Thyroid gland (tissue), 4 donors: ENCODE measurements at regions not wholly inside any gene's neighbourhood (a gene's known extent, or its start where the extent isn't known, plus 50 kb on each side); places are given as distances from the start of the nearest gene placed in this dataset.

Experiments
- DNase-seq, 2 donors: peaks; one replicate each; pipeline ENCODE4 v3.0.0-alpha.2; 2019
- H3K27ac ChIP-seq, 3 donors: fragments of 200-600 bp; sonication (generic); 1 replicate in 2 of 3; 2 replicates in 1 of 3; pipeline ENCODE4 v1.5.1; 2016 to 2019; ENCODE audit warnings: mild to moderate bottlenecking in 1 of 3, moderate library complexity in 1 of 3
- H3K27me3 ChIP-seq: fragments of 200-600 bp; sonication (generic); one replicate; pipeline ENCODE4 v1.5.1; 2019
- H3K36me3 ChIP-seq, 2 donors: fragments of 200-600 bp; sonication (generic); one replicate each; pipeline ENCODE4 v1.5.1; 2016 to 2019
- H3K4me1 ChIP-seq, 2 donors: fragments of 200-600 bp; sonication (generic); one replicate each; pipeline ENCODE4 v1.5.1; 2017 to 2019
- H3K4me3 ChIP-seq, 3 donors: fragments of 200-600 bp; sonication (generic); replicated peaks in 1 of 3; 1 replicate in 2 of 3; 2 replicates in 1 of 3; pipeline ENCODE4 v1.5.1; 2016; ENCODE audit warnings: mild to moderate bottlenecking in 1 of 3
- H3K9me3 ChIP-seq: fragments of 200-600 bp; sonication (generic); one replicate; pipeline ENCODE4 v1.5.1; 2017
- CTCF ChIP-seq, 6 experiments: fragments of 200-600 bp in 3 of 6; fragments of 450-650 bp in 3 of 6; sonication (generic) in 3 of 6; IDR thresholded peaks; one replicate each; pipeline ENCODE4 v1.5.1; 2016 to 2019; ENCODE audit warnings: antibody characterized with exemption in 6 of 6, mild to moderate bottlenecking in 2 of 6, inconsistent platforms in 1 of 6, moderate library complexity in 1 of 6
- POLR2A ChIP-seq, 2 donors: fragments of 450-650 bp; IDR thresholded peaks; one replicate each; pipeline ENCODE4 v1.6.1; 2017; ENCODE audit warnings: antibody characterized with exemption in 2 of 2, mild to moderate bottlenecking in 2 of 2, moderate library complexity in 1 of 2
- WGBS, 2 donors: methylation state at CpG; one replicate each; pipeline ENCODE4 v1.1.5; 2017; 5-methylcytosine and 5-hydroxymethylcytosine counted together
- intact Hi-C: fragments of 100-400 bp; cut with DNase I; formaldehyde crosslinking; loops from one replicate; pipeline ENCODE4 v1.15.1; 2023

DNA sequence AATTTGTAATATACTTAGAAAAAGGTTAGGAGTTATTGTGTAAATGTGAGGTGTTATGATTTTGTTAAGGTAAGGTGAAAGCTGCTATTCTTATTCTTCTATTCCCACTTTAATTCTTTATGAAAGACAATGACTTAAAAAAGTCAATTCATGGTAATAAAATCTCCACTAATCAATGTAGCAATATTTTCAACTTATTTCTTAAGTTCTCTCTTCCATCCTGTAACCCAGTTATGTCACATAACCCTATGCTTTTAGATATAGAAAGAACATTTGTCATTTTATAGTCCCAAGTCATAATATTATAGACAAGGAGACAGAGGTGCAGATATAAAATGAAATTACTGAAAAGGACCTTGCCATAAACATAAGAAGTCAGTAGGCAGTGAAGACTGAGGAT lies 157.9 kb upstream of the SLC7A11 start:
- Histone ChIP-seq H3K27me3 (no peaks in the 10 kb centered on the region), H3K4me1 (peaks cover 2 to 5% of the 10 kb centered on the region in 2 donors), H3K27ac (no peak overlapping the region), H3K36me3 (no peaks in the 10 kb centered on the region), H3K4me3 (no peak overlapping the region), H3K9me3 (no peaks in the 10 kb centered on the region)
- TF ChIP-seq CTCF (IDR thresholded peaks at IDR 0.05) (no peak), POLR2A (IDR thresholded peaks at IDR 0.05) (no peak)
- intact Hi-C loops: no loop called here
- DNase-seq: no peak

DNA sequence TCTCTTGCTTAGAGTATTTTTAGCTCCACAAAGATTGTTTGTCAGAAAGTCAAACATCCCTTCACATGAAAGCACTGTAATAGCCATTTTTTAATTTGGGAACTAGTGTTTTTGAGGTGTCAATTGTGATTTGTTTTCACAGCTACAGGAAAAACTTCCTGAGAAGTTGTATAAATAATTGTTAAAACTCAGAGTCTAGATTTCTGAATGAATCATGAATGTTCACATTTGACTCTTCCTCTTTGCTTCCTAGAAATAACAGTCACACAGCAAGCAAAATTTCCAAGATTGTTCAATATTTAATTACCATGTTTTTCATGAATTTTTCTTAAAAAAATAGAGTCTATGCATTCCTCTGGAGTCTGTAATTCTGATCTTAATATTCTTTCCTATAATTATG lies 156.9 kb upstream of the SLC7A11 start:
- Histone ChIP-seq H3K36me3 (no peaks in the 10 kb centered on the region), H3K9me3 (no peaks in the 10 kb centered on the region), H3K27me3 (no peaks in the 10 kb centered on the region), H3K27ac (no peak overlapping the region), H3K4me1 (peaks cover 5 to 7% of the 10 kb centered on the region in 2 donors), H3K4me3 (no peak overlapping the region)
- intact Hi-C loops: no loop called here
- DNase-seq: no peak
- TF ChIP-seq CTCF (IDR thresholded peaks at IDR 0.05) (no peak), POLR2A (IDR thresholded peaks at IDR 0.05) (no peak)

- TF ChIP-seq CTCF (IDR thresholded peaks at IDR 0.05) (no peak), POLR2A (IDR thresholded peaks at IDR 0.05) (no peak)
- no peaks in the 10 kb centered on the region for H3K27me3 ChIP-seq
- H3K36me3 ChIP-seq: no peaks in the 10 kb centered on the region
Measured at GRCh38 chr4:138398322-138398721, 156.2 kb upstream of the SLC7A11 start.

DNA sequence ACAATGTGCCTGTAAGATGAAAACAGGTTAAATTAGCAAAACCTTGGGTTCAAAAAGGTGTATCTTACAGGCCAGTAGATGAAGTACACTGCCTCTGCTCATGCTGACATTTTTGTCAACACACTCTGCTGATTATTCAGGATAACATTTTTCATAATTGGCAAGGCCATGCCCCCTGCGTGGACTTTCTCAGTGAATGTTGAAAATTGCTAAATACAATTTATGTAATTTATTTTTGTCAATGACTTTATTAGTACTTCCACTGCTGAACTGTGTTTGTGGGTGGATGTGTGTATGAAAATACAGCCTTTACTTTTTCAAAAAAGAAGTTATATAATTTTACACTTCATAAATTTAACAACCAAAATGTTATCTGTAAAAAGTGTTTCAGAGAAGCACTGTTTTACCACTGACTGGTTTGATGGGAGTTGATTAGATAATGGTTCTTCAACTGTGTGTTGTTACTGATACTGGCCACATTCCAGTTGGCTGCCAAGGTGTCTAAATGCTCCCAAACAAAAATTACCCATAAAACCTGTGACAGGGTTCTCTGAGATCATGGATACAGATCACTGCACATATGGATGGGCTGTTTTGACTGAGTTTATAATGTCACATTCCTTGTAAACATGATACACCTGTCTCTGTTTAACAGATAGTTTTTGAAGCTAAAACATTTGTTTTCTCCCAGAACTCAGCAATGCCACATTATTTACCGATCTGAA lies 151.9 kb upstream of the SLC7A11 start:
- no peak for TF ChIP-seq POLR2A (IDR thresholded peaks at IDR 0.05)
- no peak for TF ChIP-seq CTCF (IDR thresholded peaks at IDR 0.05)
- Histone ChIP-seq H3K27me3 (no peaks in the 10 kb centered on the region), H3K36me3 (no peaks in the 10 kb centered on the region), H3K4me1 (peaks cover 8 to 11% of the 10 kb centered on the region in 2 donors), H3K9me3 (no peaks in the 10 kb centered on the region), H3K4me3 (no peak overlapping the region), H3K27ac (peak overlapping the region in 1 of 3 donors; percentile 8)
- DNase-seq: peak in 1 of 2 donors; percentile 24
- WGBS, 2 donors: 59 to 80% methylated on average over 2 of the region's 2 CpGs
- intact Hi-C loops: no loop called here

More at GRCh38 chr4:138398322-138398721, 156.2 kb upstream of the SLC7A11 start:
- no peak for DNase-seq
- no peaks in the 10 kb centered on the region for H3K9me3 ChIP-seq
- intact Hi-C loops: no loop called here
- no peak overlapping the region for H3K27ac ChIP-seq
- H3K4me3 ChIP-seq: no peak overlapping the region
- H3K4me1 ChIP-seq: peaks cover 7 to 13% of the 10 kb centered on the region in 2 donors

- Histone ChIP-seq H3K27me3 (no peaks in the 10 kb centered on the region), H3K4me1 (peaks cover 3 to 11% of the 10 kb centered on the region in 2 donors), H3K27ac (no peak overlapping the region), H3K4me3 (no peak overlapping the region), H3K9me3 (no peaks in the 10 kb centered on the region), H3K36me3 (no peaks in the 10 kb centered on the region)
- TF ChIP-seq CTCF (IDR thresholded peaks at IDR 0.05) (no peak), POLR2A (IDR thresholded peaks at IDR 0.05) (no peak)
- no peak for DNase-seq
- WGBS, 2 donors: 81 to 88% methylated on average over 4 of the region's 4 CpGs
- intact Hi-C loops: no loop called here
Measured at GRCh38 chr4:138392751-138393308, 150.7 kb upstream of the SLC7A11 start.
